IMR-90 (cell line): ENCODE measurements at regions not wholly inside any gene's neighbourhood (a gene's known extent, or its start where the extent isn't known, plus 50 kb on each side); places are given as distances from the start of the nearest gene placed in this dataset.

Experiments used
- ATAC-seq: fragments of 200-7000 bp; cut with Tn5 transposase; 2 replicates; pipeline ENCODE4 v1.9.1; 2020; ENCODE audit warnings: low read depth, mild to moderate bottlenecking, moderate library complexity
- BruUV-seq: library from RNA; stranded (reverse); fragments of 400-500 nt; replicated peaks from 2 replicates; lab custom pipeline; 2021; lab: Mats Ljungman, UMichigan
- CTCF ChIA-PET: fragments of 300-600 bp; formaldehyde crosslinking; extraction: SDS; loops from one replicate; lab custom pipeline; 2021; ENCODE audit warnings: antibody characterized with exemption; lab: Yijun Ruan, JAX
- POLR2A ChIA-PET: fragments of 300-600 bp; sonication (Branson Sonifier 250); formaldehyde crosslinking; loops from one replicate; lab custom pipeline; 2022; ENCODE audit warnings: antibody characterized with exemption; ENCODE audit not compliant: unreplicated experiment; lab: Charles Lee
- DNase-seq: peaks from one replicate; pipeline ENCODE4 v3.0.0; 2013
- H2AFZ ChIP-seq: replicated peaks from 2 replicates; pipeline ENCODE3; 2013; ENCODE audit warnings: low read length, mild to moderate bottlenecking; ENCODE audit not compliant: poor library complexity
- H2AK5ac ChIP-seq: 2 replicates; pipeline ENCODE4 v1.6.1; 2013; ENCODE audit warnings: low read depth, low read length, inconsistent platforms
- H2AK9ac ChIP-seq: replicated peaks from 2 replicates; pipeline ENCODE3; 2013; ENCODE audit warnings: mild to moderate bottlenecking, low read depth, low read length, moderate library complexity; ENCODE audit not compliant: poor library complexity
- H2BK120ac ChIP-seq: 2 replicates; pipeline ENCODE4 v1.6.1; 2013; ENCODE audit warnings: low read depth, low read length, inconsistent platforms
- H2BK15ac ChIP-seq: 3 replicates; pipeline ENCODE4 v1.6.1; 2013; ENCODE audit warnings: low read depth, low read length, inconsistent platforms
- H2BK20ac ChIP-seq: 2 replicates; pipeline ENCODE4 v1.6.1; 2013; ENCODE audit warnings: low read depth, mild to moderate bottlenecking, inconsistent platforms, low read length, moderate library complexity
- H2BK5ac ChIP-seq: 2 replicates; pipeline ENCODE4 v1.6.1; 2013; ENCODE audit warnings: mild to moderate bottlenecking, low read depth, low read length, inconsistent platforms; ENCODE audit not compliant: poor library complexity, severe bottlenecking
- H3K14ac ChIP-seq: replicated peaks from 2 replicates; pipeline ENCODE4 v1.6.1; 2013; ENCODE audit warnings: low read depth, low read length, inconsistent platforms
- H3K18ac ChIP-seq: 2 replicates; pipeline ENCODE4 v1.6.1; 2013; ENCODE audit warnings: low read depth, low read length, control low read depth
- H3K23ac ChIP-seq: 2 replicates; pipeline ENCODE4 v1.6.1; 2013; ENCODE audit warnings: low read depth, low read length, inconsistent platforms
- H3K27ac ChIP-seq: 2 replicates; pipeline ENCODE4 v1.5.1; 2013; ENCODE audit warnings: mild to moderate bottlenecking, control low read depth, low read length; ENCODE audit not compliant: insufficient read depth
- H3K27me3 ChIP-seq: 2 replicates; pipeline ENCODE4 v1.6.1; 2013; ENCODE audit warnings: low read length; ENCODE audit not compliant: control insufficient read depth, insufficient read depth
- H3K36me3 ChIP-seq: 2 replicates; pipeline ENCODE4 v1.6.1; 2013; ENCODE audit warnings: low read length, mixed read lengths; ENCODE audit not compliant: control insufficient read depth, insufficient read depth
- H3K4ac ChIP-seq: 2 replicates; pipeline ENCODE4 v1.6.1; 2013; ENCODE audit warnings: low read depth, low read length, inconsistent platforms
- H3K4me1 ChIP-seq: 2 replicates; pipeline ENCODE4 v1.6.1; 2013; ENCODE audit warnings: low read length, mixed read lengths; ENCODE audit not compliant: control insufficient read depth, insufficient read depth
- H3K4me2 ChIP-seq: 2 replicates; pipeline ENCODE4 v1.6.1; 2013; ENCODE audit warnings: low read depth, mild to moderate bottlenecking, control low read depth, low read length, moderate library complexity
- H3K4me3 ChIP-seq: 2 replicates; pipeline ENCODE4 v1.5.1; 2013; ENCODE audit warnings: low read depth, mild to moderate bottlenecking, control low read depth, low read length, moderate library complexity; ENCODE audit not compliant: insufficient read depth
- H3K56ac ChIP-seq: 2 replicates; pipeline ENCODE4 v1.6.1; 2013; ENCODE audit warnings: low read length, inconsistent platforms; ENCODE audit not compliant: insufficient read depth; ENCODE audit errors: extremely low read depth
- H3K79me1 ChIP-seq, 2 experiments: 2 replicates each; pipeline ENCODE4 v1.6.1; 2013; ENCODE audit warnings: low read length in 2 of 2, inconsistent platforms in 1 of 2, low read depth in 1 of 2
- H3K9ac ChIP-seq: 2 replicates; pipeline ENCODE4 v1.6.1; 2013; ENCODE audit warnings: low read depth, low read length, control low read depth
- H3K9me1 ChIP-seq: 2 replicates; pipeline ENCODE4 v1.6.1; 2013; ENCODE audit warnings: low read length, inconsistent platforms; ENCODE audit not compliant: insufficient read depth
- H3K9me3 ChIP-seq: 2 replicates; pipeline ENCODE4 v1.6.1; 2013; ENCODE audit warnings: low read length; ENCODE audit not compliant: control insufficient read depth, insufficient read depth
- H4K20me1 ChIP-seq: 2 replicates; pipeline ENCODE4 v1.6.1; 2013; ENCODE audit warnings: low read length, inconsistent platforms; ENCODE audit not compliant: insufficient read depth
- H4K5ac ChIP-seq: 2 replicates; pipeline ENCODE4 v1.6.1; 2013; ENCODE audit warnings: mild to moderate bottlenecking, low read depth, low read length, control low read depth
- H4K8ac ChIP-seq, 2 experiments: 2 replicates each; pipeline ENCODE4 v1.6.1; 2013; ENCODE audit warnings: low read depth in 2 of 2, low read length in 2 of 2, control low read depth in 1 of 2, inconsistent platforms in 1 of 2
- H4K91ac ChIP-seq: 2 replicates; pipeline ENCODE4 v1.6.1; 2013; ENCODE audit warnings: low read depth, low read length, inconsistent platforms; ENCODE audit not compliant: insufficient read depth
- CEBPB ChIP-seq: IDR thresholded peaks from 2 replicates; pipeline ENCODE4 v1.6.1; 2012; ENCODE audit warnings: low read depth, low read length, improper control_type of control experiment
- CHD1 ChIP-seq: IDR thresholded peaks from 2 replicates; pipeline ENCODE4 v1.6.1; 2012; ENCODE audit warnings: low read depth, low read length, improper control_type of control experiment
- MAFK ChIP-seq: IDR thresholded peaks from 2 replicates; pipeline ENCODE4 v1.6.1; 2012; ENCODE audit warnings: low read depth, low read length, improper control_type of control experiment
- MXI1 ChIP-seq: IDR thresholded peaks from 2 replicates; pipeline ENCODE4 v1.6.1; 2012; ENCODE audit warnings: low read depth, mild to moderate bottlenecking, low read length, moderate library complexity, borderline replicate concordance
- NFE2L2 ChIP-seq: fragments of 150-350 bp; IDR thresholded peaks from 2 replicates; pipeline ENCODE4 v1.6.1; 2016; ENCODE audit warnings: low read depth, mild to moderate bottlenecking, low read length
- POLR2A ChIP-seq: IDR thresholded peaks from 2 replicates; pipeline ENCODE4 v1.6.1; 2012; ENCODE audit warnings: mild to moderate bottlenecking, low read depth, low read length
- RFX5 ChIP-seq: IDR thresholded peaks from 2 replicates; pipeline ENCODE4 v1.8.0; 2012; ENCODE audit warnings: low read depth, mild to moderate bottlenecking, low read length, moderate library complexity
- SMC3 ChIP-seq: fragments of 150-350 bp; IDR thresholded peaks from 2 replicates; pipeline ENCODE4 v1.6.1; 2016; ENCODE audit warnings: low read depth, mild to moderate bottlenecking, antibody characterized with exemption, low read length, moderate library complexity
- WGBS, 2 experiments: methylation state at CpG; one replicate each; pipeline versions ENCODE4 v1.1.5 to v1.1.7; 2013; ENCODE audit warnings: missing lambda C conversion rate in 2 of 2; ENCODE audit not compliant: insufficient read length in 1 of 2; ENCODE audit errors: extremely low coverage in 2 of 2; 5-methylcytosine and 5-hydroxymethylcytosine counted together
- dilution Hi-C: fragments of 300-500 bp; cut with HindIII; formaldehyde crosslinking; loops from one replicate; pipeline ENCODE4 v1.14.3; 2018; ENCODE audit warnings: low sequenced_read_pairs; ENCODE audit not compliant: unreplicated experiment
- in situ Hi-C: fragments of 300-500 bp; cut with MboI; formaldehyde crosslinking; loops from 3 replicates; pipeline ENCODE4 v1.14.3; 2019; ENCODE audit warnings: low sequenced_read_pairs, inconsistent platforms, mixed read lengths
- intact Hi-C: fragments of 100-400 bp; cut with micrococcal nuclease; formaldehyde crosslinking; loops from 2 replicates; pipeline ENCODE4 v1.10.0; 2022
- TF ChIP-seq, protein P1 (sequence below): fragments of 150-350 bp; IDR thresholded peaks from 2 replicates; pipeline ENCODE4 v1.6.1; 2017; ENCODE audit warnings: mild to moderate bottlenecking, antibody characterized with exemption, low read length, low read depth
- TF ChIP-seq, protein P2 (sequence below): fragments of 150-350 bp; IDR thresholded peaks from 2 replicates; pipeline ENCODE4 v1.6.1; 2016; ENCODE audit warnings: low read depth, mild to moderate bottlenecking, low read length, moderate library complexity, borderline replicate concordance

DNA sequence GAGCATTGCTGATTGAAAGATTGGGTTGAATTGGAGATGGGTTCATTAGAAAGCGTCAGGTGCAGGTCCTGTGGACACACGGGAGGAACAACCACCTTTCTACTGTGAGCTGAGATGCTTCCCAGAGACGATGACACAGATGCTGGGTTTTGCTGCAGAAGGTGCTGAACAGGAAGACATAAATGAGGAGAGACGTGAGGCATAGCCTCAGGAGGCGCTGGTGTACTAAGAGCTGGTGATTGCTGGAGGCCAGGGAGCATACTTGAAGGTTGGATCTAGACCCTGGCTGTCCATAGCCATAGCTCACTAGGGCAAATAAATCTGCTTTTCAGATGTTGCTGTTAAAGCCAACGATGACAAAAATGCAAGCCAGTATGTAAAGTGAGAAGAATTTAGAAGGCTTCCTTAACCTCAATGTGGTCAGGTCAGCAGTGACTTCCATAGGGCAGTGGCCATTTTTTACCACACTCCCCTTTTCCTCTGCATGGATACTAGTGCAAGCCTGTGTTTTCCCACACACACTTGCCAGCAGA is 153.7 kb downstream of the SOX11 start:
- H3K27ac ChIP-seq: no peak overlapping the region
- H2BK5ac ChIP-seq: no peak overlapping the region
- H3K27me3 ChIP-seq: peaks cover 2% of the 10 kb centered on the region; the same call in 1 of the 2 replicates
- H2BK20ac ChIP-seq: no peak overlapping the region
- no peak overlapping the region for H3K14ac ChIP-seq
- no peak overlapping the region for H2AFZ ChIP-seq
- intact Hi-C loops: no loop called here
- H3K4me1 ChIP-seq: peaks cover 6% of the 10 kb centered on the region; the same call in 1 of the 2 replicates
- dilution Hi-C loops: no loop called here
- peaks cover 2% of the 10 kb centered on the region; the same call in 1 of the 2 replicates for H3K9me3 ChIP-seq
- no peak overlapping the region for H2AK9ac ChIP-seq
- H3K23ac ChIP-seq: no peak overlapping the region
- no peak overlapping the region for H4K91ac ChIP-seq
- no peak overlapping the region for H3K56ac ChIP-seq
- 75% methylated on average over 5 of the region's 6 CpGs; no CpG with 5 or more reads in 1 of the 2 experiments for WGBS, 2 experiments
- no peak overlapping the region for H2AK5ac ChIP-seq
- no peak overlapping the region for H2BK120ac ChIP-seq
- H3K18ac ChIP-seq: no peak overlapping the region
- no peak overlapping the region for H3K4me2 ChIP-seq
- no peak overlapping the region for H3K9ac ChIP-seq
- no peak overlapping the region for H4K5ac ChIP-seq
- H3K4ac ChIP-seq: no peak overlapping the region
- H4K8ac ChIP-seq: no peak overlapping the region
- H3K4me3 ChIP-seq: no peak overlapping the region
- no peak overlapping the region for H2BK15ac ChIP-seq
- ChIA-PET POLR2A (no interaction called here), CTCF (no interaction called here)
- no peak for DNase-seq
- no TSS peak for BruUV-seq
- TF ChIP-seq NFE2L2: no peak
- no peak for TF ChIP-seq MXI1
- TF ChIP-seq RFX5: no peak
- TF ChIP-seq, protein P1, sequence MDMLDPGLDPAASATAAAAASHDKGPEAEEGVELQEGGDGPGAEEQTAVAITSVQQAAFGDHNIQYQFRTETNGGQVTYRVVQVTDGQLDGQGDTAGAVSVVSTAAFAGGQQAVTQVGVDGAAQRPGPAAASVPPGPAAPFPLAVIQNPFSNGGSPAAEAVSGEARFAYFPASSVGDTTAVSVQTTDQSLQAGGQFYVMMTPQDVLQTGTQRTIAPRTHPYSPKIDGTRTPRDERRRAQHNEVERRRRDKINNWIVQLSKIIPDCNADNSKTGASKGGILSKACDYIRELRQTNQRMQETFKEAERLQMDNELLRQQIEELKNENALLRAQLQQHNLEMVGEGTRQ: no peak
- TF ChIP-seq SMC3: no peak
- TF ChIP-seq CEBPB: no peak
- no peak for TF ChIP-seq MAFK
- TF ChIP-seq, protein P2, sequence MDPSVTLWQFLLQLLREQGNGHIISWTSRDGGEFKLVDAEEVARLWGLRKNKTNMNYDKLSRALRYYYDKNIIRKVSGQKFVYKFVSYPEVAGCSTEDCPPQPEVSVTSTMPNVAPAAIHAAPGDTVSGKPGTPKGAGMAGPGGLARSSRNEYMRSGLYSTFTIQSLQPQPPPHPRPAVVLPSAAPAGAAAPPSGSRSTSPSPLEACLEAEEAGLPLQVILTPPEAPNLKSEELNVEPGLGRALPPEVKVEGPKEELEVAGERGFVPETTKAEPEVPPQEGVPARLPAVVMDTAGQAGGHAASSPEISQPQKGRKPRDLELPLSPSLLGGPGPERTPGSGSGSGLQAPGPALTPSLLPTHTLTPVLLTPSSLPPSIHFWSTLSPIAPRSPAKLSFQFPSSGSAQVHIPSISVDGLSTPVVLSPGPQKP: no peak
- TF ChIP-seq CHD1: no peak
- no peak for TF ChIP-seq POLR2A
- no peaks in the 10 kb centered on the region for H3K36me3 ChIP-seq
- in situ Hi-C loops: no loop called here
- no peaks in the 10 kb centered on the region for H4K20me1 ChIP-seq
- H3K9me1 ChIP-seq: no peaks in the 10 kb centered on the region
- H3K79me1 ChIP-seq: no peaks in the 10 kb centered on the region
- ATAC-seq: no peak
